Liver (tissue), 3 donors: ENCODE measurements at regions not wholly inside any gene's neighbourhood (a gene's known extent, or its start where the extent isn't known, plus 50 kb on each side); places are given as distances from the start of the nearest gene placed in this dataset.

ENCODE experiments used
- CTCF ChIP-seq: fragments of 150-350 bp; IDR thresholded peaks from 2 replicates; pipeline ENCODE4 v1.5.1; 2017; ENCODE audit warnings: improper control_type of control experiment, low read depth, low read length; ENCODE audit not compliant: missing input control
- FOXA1 ChIP-seq: IDR thresholded peaks from 2 replicates; pipeline ENCODE4 v1.6.1; 2016; ENCODE audit warnings: antibody characterized with exemption
- MAX ChIP-seq: IDR thresholded peaks from 2 replicates; pipeline ENCODE4 v1.6.1; 2016; ENCODE audit warnings: antibody characterized with exemption
- RAD21 ChIP-seq, 2 donors: IDR thresholded peaks; 2 replicates each; pipeline ENCODE4 v1.6.1; 2016; ENCODE audit warnings: antibody characterized with exemption in 2 of 2, mild to moderate bottlenecking in 2 of 2
- REST ChIP-seq: IDR thresholded peaks from 2 replicates; pipeline ENCODE4 v1.6.1; 2016; ENCODE audit warnings: antibody characterized with exemption, mild to moderate bottlenecking
- donor health status: healthy.
- donor health status: healthy.

- TF ChIP-seq FOXA1 = no peak
- TF ChIP-seq CTCF = no peak
- TF ChIP-seq RAD21 (IDR thresholded peaks at IDR 0.05) = no peak
- no peak for TF ChIP-seq MAX
- no peak for TF ChIP-seq REST
Observed at GRCh38 chr14:85325134-85326017, 204.6 kb upstream of the FLRT2 start.
